OCI-LY3 (cell line): ENCODE measurements at regions not wholly inside any gene's neighbourhood (a gene's known extent, or its start where the extent isn't known, plus 50 kb on each side); places are given as distances from the start of the nearest gene placed in this dataset.

Experiments used
- CTCF ChIP-seq: fragments of 200-600, 300-600 bp; sonication (generic); IDR thresholded peaks from 2 replicates; pipeline ENCODE4 v1.5.1; 2014; ENCODE audit warnings: antibody characterized with exemption, low read length, low read depth
- EZH2phosphoT487 ChIP-seq: fragments of 200-600 bp; shearing (Covaris generic); IDR thresholded peaks from 2 replicates; pipeline ENCODE4 v1.6.1; 2018; ENCODE audit warnings: antibody characterized with exemption, mixed run types, low read depth

GRCh38 chr1:29907596-29907995, 671.3 kb downstream of the PTPRU start:
- TF ChIP-seq CTCF (no peak), EZH2phosphoT487 (no peak)
